ENCODE measurements at regions not wholly inside any gene's neighbourhood (a gene's known extent, or its start where the extent isn't known, plus 50 kb on each side); places are given as distances from the start of the nearest gene placed in this dataset.

GRCh38 chr17:71200597-71200996, 920.2 kb upstream of the SOX9 start (continued):
- TF ChIP-seq, protein P1, sequence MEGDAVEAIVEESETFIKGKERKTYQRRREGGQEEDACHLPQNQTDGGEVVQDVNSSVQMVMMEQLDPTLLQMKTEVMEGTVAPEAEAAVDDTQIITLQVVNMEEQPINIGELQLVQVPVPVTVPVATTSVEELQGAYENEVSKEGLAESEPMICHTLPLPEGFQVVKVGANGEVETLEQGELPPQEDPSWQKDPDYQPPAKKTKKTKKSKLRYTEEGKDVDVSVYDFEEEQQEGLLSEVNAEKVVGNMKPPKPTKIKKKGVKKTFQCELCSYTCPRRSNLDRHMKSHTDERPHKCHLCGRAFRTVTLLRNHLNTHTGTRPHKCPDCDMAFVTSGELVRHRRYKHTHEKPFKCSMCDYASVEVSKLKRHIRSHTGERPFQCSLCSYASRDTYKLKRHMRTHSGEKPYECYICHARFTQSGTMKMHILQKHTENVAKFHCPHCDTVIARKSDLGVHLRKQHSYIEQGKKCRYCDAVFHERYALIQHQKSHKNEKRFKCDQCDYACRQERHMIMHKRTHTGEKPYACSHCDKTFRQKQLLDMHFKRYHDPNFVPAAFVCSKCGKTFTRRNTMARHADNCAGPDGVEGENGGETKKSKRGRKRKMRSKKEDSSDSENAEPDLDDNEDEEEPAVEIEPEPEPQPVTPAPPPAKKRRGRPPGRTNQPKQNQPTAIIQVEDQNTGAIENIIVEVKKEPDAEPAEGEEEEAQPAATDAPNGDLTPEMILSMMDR (IDR thresholded peaks at IDR 0.05; ENCODE audit: low read depth, low read length, missing input control), result no peak

GRCh38 chr17:71201639-71202038, 919.2 kb upstream of the SOX9 start:
- H3K27me3 ChIP-seq (ENCODE audit: control insufficient read depth in 4 of 4, insufficient read depth in 4 of 4, low read length in 3 of 4), result no peaks in the 10 kb centered on the region
- WGBS, result 90% methylated on average over 2 of the region's 2 CpGs
- H3K9ac ChIP-seq (ENCODE audit: low read depth in 1 of 2, low read length in 2 of 2), result no peak overlapping the region
- H3K27ac ChIP-seq (ENCODE audit: low read depth in 1 of 2, low read length in 2 of 2), result no peak overlapping the region
- no peak for DNase-seq (ENCODE audit: low spot score)
- no peaks in the 10 kb centered on the region for H3K36me3 ChIP-seq (ENCODE audit: control insufficient read depth in 4 of 4, insufficient read depth in 3 of 4, low read depth in 1 of 4, low read length in 3 of 4)
- TF ChIP-seq RAD21 (IDR thresholded peaks at IDR 0.05), result no peak
- TF ChIP-seq REST (IDR thresholded peaks at IDR 0.05), result no peak
- no peak for TF ChIP-seq SP1 (IDR thresholded peaks at IDR 0.05)
- no peak for TF ChIP-seq HNF4G (IDR thresholded peaks at IDR 0.05)
- TF ChIP-seq HNF4A (conservative IDR thresholded peaks at IDR 0.05), result no peak
- TF ChIP-seq, protein P2, sequence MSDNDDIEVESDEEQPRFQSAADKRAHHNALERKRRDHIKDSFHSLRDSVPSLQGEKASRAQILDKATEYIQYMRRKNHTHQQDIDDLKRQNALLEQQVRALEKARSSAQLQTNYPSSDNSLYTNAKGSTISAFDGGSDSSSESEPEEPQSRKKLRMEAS (IDR thresholded peaks at IDR 0.05), result no peak
- TF ChIP-seq YY1 (IDR thresholded peaks at IDR 0.05), result no peak
- no peak for TF ChIP-seq RXRA (IDR thresholded peaks at IDR 0.05)
- no peak for TF ChIP-seq TAF1 (conservative IDR thresholded peaks at IDR 0.05)
- no peak overlapping the region for H3K4me3 ChIP-seq (ENCODE audit: low read depth in 1 of 3, low read length in 3 of 3)
- no peaks in the 10 kb centered on the region for H3K9me3 ChIP-seq (ENCODE audit: control insufficient read depth in 4 of 4, low read length in 3 of 4)
- H3K4me1 ChIP-seq (ENCODE audit: control insufficient read depth in 4 of 4, insufficient read depth in 4 of 4, low read length in 3 of 4), result no peaks in the 10 kb centered on the region

DNA sequence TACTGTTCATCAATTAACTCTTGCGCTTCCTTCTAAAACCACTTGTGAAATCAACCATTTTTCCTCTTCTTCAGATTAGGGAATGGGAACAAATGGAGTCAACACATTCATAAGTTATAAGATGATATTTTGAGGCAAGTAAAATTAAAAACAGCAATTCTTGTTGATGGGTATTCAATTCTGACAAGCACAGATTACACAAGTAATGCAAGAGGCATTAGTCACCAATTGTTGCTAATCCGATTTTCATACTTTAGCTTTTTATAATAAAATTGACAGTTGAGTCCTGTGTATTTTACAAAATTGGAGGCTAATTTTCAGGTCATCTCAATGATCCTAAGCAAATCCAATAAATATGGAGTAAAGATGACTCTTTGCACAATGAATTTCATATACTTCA, 918.4 kb upstream of the SOX9 start:
- H3K9me3 ChIP-seq (ENCODE audit: control insufficient read depth in 4 of 4, low read length in 3 of 4), result no peaks in the 10 kb centered on the region
- TF ChIP-seq ATF3 (IDR thresholded peaks at IDR 0.05), result no peak
- 91% methylated on average over 2 of the region's 2 CpGs for WGBS
- H3K27me3 ChIP-seq (ENCODE audit: control insufficient read depth in 4 of 4, insufficient read depth in 4 of 4, low read length in 3 of 4), result no peaks in the 10 kb centered on the region
- H3K4me3 ChIP-seq (ENCODE audit: low read depth in 1 of 3, low read length in 3 of 3), result no peak overlapping the region
- no peaks in the 10 kb centered on the region for H3K36me3 ChIP-seq (ENCODE audit: control insufficient read depth in 4 of 4, insufficient read depth in 3 of 4, low read depth in 1 of 4, low read length in 3 of 4)
- no peak overlapping the region for H3K9ac ChIP-seq (ENCODE audit: low read depth in 1 of 2, low read length in 2 of 2)
- no peak overlapping the region for H3K27ac ChIP-seq (ENCODE audit: low read depth in 1 of 2, low read length in 2 of 2)
- no peaks in the 10 kb centered on the region for H3K4me1 ChIP-seq (ENCODE audit: control insufficient read depth in 4 of 4, insufficient read depth in 4 of 4, low read length in 3 of 4)
- DNase-seq (ENCODE audit: low spot score), result no peak

DNA sequence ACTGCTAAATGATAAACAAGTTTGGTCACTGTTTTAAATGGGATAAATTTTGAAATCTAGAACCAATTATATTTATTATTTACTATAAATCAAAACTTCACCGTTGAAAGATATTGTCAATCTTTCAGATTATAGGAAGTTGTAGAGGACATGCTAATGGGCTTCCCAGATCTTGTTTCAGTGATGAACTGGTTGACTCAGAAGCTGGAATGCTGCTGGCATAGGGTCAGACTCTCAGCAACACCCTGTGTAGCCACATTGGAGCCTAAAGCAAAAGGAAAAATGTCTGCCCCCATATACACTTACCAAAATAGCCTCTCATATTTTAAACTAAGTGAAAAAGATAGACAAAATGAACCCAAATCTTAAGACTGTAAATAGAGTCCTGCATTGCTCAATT, 916.9 kb upstream of the SOX9 start:
- Histone ChIP-seq H3K4me3 (ENCODE audit: low read depth in 1 of 3, low read length in 3 of 3) (no peak overlapping the region), H3K9me3 (ENCODE audit: control insufficient read depth in 4 of 4, low read length in 3 of 4) (no peaks in the 10 kb centered on the region), H3K27ac (ENCODE audit: low read depth in 1 of 2, low read length in 2 of 2) (no peak overlapping the region), H3K36me3 (ENCODE audit: control insufficient read depth in 4 of 4, insufficient read depth in 3 of 4, low read depth in 1 of 4, low read length in 3 of 4) (no peaks in the 10 kb centered on the region), H3K4me1 (ENCODE audit: control insufficient read depth in 4 of 4, insufficient read depth in 4 of 4, low read length in 3 of 4) (no peaks in the 10 kb centered on the region), H3K27me3 (ENCODE audit: control insufficient read depth in 4 of 4, insufficient read depth in 4 of 4, low read length in 3 of 4) (no peaks in the 10 kb centered on the region), H3K9ac (ENCODE audit: low read depth in 1 of 2, low read length in 2 of 2) (no peak overlapping the region)
- TF ChIP-seq, protein P2 (IDR thresholded peaks at IDR 0.05), result no peak
- TF ChIP-seq, protein P1 (IDR thresholded peaks at IDR 0.05; ENCODE audit: low read depth, low read length, missing input control), result no peak
- TF ChIP-seq JUND (IDR thresholded peaks at IDR 0.05), result no peak
- TF ChIP-seq HNF4G (IDR thresholded peaks at IDR 0.05), result no peak
- no peak for TF ChIP-seq REST (IDR thresholded peaks at IDR 0.05)
- TF ChIP-seq FOXA1 (IDR thresholded peaks at IDR 0.05), result no peak
- no peak for DNase-seq (ENCODE audit: low spot score)
- 93% methylated on average over 1 of the region's 1 CpG for WGBS

All from liver (tissue), 8 donors.